Germinal center (tissue), 1 donor: ENCODE measurements at regions not wholly inside any gene's neighbourhood (a gene's known extent, or its start where the extent isn't known, plus 50 kb on each side); places are given as distances from the start of the nearest gene placed in this dataset.
"Not testable (repeated sequence)": the region's sequence is repeated elsewhere in the genome, so short reads cannot be mapped to it uniquely, and the experiment has no call there.

Source experiments
- DNase-seq: peaks from one replicate; pipeline ENCODE4 v3.0.0; 2012; ENCODE audit warnings: mixed read lengths, low spot score

DNA sequence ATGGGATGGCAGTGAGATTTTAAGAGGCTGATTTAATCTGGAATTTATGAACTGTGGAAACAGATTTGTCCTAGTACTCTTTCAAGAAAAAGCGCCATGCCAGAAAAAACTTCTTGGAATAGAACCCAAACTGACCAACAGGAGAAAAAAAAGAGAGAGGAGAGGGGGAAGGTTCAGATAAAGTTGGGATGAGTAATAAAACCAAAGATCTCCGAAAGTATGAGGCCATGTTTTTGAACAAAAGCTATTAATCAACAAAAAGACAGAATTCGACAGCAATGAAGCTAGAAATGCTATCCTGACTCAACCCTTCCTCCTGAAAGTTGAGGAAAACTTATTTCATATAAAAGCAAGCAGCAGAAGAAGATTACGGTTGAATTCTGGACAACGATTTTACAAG lies 135.5 kb downstream of the CEMIP2 start:
- no peak for DNase-seq

DNA sequence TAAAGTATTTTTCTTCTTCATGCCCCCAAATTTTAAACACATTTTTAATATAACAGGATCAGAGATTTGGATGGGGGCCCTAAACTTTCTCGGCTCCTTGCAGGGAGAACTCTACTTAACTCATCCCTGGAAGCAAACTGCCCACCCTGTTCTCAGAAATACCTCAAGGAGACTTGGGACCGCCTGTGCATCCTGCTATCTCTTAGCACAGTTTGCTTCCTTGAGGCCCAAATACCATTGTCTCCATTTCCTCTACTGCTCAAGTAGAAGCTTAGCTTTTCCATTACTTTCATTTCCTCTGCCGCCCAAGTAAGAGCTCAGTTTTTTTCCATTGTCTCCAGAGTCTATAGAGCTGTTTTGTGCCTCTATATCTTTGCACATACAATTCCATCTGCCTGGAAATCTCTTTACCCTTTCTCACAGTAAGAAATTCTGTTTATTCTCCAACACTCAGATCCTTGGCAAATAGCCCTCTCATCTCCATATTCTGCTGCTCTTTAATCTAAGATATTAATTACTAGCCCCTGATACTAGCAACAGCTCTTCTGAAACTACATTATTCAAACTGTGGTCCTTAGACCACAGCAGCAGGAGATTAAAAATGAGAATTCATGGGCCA lies 137.8 kb downstream of the CEMIP2 start:
- no peak for DNase-seq

DNA sequence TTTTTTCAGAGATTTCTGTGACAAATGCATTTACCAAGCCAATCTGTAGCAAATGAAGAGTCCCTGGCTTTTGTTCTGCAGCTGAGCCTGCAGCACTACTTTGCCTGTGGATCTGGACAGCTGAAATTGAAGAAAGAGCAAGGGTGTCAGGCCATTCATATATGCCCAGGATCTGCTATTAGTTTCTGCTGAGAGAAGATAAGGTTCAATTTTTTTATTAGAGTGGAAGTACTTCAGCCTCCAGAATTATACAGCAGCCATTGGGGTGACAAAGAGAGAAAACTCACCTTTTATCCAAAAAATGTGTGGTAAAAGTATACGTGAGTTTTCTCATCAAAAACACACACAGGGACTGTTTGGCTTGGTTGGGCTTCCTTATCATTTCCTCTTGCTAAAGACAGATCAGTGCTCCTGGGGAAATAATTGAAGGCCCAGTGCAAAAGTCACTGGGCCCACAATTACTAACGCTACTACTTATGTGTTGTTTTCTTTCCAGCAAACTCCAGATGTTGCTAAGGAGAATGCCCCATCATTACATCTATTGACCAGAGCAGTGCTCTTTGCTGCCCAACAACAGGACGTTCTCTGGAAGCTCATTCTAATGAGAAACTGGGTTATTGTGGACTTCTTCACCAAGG lies 138.6 kb downstream of the CEMIP2 start:
- DNase-seq = no peak

DNA sequence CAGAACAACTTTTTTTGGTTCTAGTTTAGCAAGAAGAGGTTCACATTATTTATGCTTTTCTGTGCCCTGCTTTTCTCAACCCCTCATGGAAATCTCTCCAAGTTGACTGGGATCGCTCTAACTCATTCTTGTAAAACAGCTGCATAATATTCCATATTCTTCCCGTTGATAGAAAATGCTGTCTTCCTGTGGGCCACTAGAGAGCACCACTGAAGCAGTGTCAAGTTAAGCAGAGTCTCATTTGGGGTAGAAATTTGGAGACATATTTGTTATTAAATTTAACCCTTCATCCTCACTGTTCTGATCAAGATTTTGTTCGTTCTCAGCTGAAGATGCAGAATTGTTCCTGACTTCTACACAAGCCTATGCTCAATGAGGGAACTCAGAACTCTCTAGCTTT lies 140.1 kb downstream of the CEMIP2 start:
- DNase-seq = no peak

DNA sequence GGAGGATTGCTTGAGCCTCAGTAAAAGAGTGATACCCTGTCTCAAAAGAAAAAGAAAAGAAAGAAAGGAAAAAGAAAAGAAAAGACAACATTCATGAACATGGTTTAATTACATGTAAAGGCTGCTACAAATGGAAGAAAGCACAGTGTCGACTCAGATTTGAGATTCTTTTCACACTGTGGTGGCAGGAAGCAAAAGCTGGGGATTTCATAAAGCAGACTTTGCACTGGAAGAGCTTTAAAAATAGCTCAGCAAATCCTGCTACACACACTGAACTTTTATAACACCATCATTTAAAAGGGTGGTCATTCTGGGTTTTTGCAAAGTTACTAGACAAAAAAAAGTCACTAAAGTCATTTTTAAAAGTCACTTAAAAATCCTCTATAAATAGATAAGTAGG lies 140.8 kb downstream of the CEMIP2 start:
- DNase-seq = no peak

DNA sequence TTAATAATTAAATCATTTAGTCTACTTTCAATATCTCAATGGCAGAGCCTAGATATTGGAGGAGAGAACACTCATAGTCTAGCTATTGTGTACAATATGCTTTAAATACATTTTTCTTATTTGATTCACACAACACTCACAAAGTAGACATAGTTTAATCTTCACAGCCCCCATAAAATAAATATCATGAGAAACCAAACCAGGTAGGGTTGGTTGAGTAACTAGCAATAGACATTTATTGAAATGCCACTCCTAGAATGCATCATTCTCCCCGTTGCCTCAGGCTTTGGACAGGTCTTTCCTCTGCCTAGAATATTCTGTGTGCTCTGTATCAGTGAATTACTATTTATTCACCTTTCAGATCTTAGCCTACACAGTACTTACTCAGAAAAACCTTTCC lies 141.9 kb downstream of the CEMIP2 start:
- no peak for DNase-seq

DNA sequence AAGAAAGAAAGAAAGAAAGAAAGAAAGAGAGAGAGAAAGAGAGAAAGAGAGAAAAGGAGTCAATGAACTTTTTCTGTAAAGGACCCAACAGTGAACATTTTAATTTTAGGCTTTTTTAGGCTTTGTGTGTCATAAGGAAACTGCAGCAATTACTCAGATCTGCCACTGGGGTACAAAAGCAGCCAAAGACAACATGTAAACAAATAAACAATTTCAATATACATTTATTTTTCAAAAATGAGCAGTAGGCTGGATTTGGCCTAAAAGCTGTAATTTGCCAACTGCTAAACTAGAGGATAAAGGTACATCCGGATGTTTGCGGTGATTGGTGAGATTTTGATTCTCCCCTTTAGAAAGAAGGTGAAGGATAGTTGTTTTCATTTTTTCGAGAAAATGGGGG lies 143.6 kb downstream of the CEMIP2 start:
- no peak for DNase-seq

DNA sequence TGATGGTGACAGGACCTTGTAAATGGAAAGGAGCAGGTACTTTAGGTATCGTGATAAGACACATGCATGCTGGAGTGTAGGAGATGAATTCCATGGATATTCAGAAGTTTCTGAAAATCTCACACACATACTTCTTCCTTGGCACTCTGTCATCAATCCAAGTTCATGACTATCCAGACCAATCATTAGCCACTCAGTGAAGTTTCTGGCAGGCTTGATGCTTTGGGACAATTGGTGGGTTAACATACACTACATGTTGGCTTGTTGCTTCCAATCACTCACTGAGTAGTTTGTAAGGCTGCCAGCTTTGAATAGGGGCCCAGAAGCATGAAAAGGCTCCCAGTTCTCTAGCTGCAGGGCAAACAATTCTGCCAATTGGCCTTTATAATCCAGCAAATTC lies 147.6 kb downstream of the CEMIP2 start:
- DNase-seq = no peak

- no peak for DNase-seq
Observed at GRCh38 chr9:71620331-71620730, 148.0 kb downstream of the CEMIP2 start.

DNA sequence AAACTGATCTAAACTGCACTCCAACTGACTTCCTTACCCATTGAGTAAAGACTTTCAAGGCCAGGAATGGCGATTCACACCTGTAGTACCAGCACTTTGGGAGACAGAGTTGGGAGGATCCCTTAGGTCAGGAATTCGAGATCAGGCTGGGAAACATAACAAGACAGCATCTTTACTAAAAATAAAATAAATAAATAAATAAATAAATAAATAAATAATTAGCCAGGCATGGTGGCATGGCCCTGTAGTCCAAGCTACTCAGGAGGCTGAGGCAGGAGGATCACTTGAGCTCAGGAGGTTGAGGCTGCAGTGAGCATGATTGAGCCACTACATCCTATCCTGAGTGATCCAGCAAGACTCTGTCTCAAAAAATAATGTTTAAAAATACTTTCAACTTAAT lies 148.4 kb downstream of the CEMIP2 start:
- no peak for DNase-seq

- DNase-seq = no peak
Observed at GRCh38 chr9:71614409-71615010, 153.8 kb downstream of the CEMIP2 start.

DNA sequence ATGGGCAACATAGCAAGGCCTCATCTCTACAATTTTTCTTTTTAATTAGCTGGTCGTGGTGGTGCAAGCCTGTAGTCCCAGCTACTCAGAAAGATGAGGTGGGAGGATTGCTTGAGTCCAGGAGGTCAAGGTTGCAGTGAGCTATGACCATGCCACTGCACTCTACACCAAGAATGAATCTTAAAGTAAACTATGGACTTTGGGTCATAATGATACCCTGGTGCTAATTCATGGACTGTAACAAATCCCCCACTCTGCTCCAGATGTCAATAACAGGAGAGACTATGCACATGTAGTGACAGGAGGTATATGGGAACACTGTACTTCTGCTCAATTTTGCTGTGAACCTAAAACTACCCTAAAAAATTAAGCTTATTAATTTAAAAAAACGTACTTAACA lies 155.4 kb downstream of the CEMIP2 start:
- no peak for DNase-seq

DNA sequence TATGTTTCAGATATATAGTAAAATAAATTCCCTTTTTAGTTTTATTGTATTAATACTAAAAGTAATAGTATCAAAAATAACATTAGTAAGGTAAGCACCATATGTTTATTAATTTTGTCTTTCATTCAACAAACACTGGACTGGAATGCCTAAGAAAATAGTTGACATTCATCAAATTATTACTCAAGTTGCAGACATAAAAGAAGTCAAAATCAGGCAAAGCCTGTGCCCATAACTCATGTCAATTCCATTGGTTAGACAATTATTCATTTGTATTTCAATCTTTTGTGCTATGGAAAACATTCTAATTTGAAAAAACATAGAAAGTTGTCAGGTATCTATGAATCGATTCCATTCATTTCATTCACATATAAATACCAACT lies 158.9 kb downstream of the CEMIP2 start:
- DNase-seq = no peak

DNA sequence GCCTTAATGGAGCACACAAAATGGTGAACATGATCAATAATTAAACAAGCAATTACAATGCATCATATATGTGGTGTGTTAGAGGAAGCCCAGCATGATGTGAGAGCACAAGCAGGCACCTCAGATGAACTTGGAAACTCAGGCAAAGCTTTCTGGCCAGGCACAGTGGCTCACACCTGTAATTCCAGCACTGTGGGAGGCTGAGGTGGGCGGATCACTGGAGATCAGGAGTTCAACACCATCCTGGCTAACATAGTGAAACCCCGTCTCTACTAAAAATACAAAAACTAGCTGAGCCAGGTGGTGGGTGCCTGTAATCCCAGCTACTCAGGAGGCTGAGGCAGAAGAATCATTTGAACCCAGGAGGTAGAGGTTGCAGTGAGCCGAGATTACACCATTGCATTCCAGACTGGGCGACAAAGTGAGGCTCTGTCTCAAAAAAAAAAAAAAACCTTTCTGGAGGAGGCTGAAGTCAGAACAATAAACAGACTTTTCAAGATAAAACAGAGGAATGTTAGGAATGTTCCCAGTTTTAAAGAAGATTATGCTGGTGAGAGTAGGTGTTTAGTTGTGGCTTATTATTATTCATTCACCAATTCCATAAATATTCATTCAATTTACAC lies 159.4 kb downstream of the CEMIP2 start:
- no peak for DNase-seq

DNA sequence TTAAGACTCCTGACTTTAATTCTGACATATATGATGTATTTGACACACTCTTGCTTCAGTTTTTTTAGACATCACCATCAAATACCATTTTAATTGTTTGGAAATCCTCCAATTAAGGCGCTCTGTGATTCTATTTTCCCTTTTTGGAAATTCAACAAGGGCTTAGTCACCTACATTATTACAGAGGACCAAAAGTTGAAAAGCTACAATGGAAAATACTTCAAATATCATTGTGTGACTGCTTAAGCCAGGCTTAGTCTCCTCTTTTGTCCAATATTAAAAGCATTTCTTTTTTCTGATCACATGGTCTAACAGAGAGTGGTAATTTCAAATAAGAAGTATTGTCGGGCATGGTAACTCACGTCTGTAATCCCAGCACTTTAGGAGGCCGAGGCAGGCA lies 160.3 kb downstream of the CEMIP2 start:
- no peak for DNase-seq

GRCh38 chr9:71607461-71607881 lies 160.8 kb downstream of the CEMIP2 start:
- DNase-seq = no peak

- DNase-seq = peak; percentile 50
Observed at GRCh38 chr9:71604197-71605063, 163.9 kb downstream of the CEMIP2 start.

GRCh38 chr9:71602652-71603051 lies 165.7 kb downstream of the CEMIP2 start:
- no peak for DNase-seq

DNA sequence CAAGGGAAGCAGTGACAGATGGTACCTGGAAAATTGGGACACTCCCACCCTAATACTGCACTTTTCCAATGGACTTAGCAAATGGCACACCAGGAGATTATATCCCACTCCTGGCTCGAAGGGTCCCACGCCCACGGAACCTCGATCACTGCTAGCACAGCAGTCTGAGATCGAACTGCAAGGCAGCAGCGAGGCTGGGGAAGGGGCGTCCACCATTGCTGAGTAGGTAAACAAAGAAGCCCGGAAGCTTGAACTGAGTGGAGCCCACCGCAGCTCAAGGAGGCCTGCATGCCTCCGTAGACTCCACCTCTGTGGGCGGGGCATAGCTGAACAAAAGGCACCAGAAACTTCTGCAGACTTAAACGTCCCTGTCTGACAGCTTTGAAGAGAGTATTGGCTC lies 172.6 kb downstream of the CEMIP2 start:
- not testable (repeated sequence) for DNase-seq

- no peak for DNase-seq
Observed at GRCh38 chr9:71594541-71594940, 173.8 kb downstream of the CEMIP2 start.

DNA sequence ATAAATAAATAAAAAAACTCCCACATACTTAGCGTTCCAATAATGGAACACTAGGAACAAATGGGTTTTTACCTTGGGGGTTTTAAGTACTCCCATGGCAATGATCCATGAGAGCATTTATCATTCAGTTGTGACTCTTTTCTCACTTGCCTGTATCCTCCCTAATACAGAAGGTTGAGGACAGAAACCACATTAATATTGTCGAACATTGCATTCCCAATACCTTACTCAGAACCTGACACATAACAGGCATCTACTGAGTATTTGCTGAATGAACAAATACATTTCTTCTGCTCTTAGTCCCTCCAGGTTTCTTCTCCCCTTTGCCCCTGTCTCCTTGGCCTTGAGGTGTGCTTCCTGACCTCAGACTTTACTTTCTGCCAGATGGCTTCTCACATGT lies 175.9 kb downstream of the CEMIP2 start:
- no peak for DNase-seq

DNA sequence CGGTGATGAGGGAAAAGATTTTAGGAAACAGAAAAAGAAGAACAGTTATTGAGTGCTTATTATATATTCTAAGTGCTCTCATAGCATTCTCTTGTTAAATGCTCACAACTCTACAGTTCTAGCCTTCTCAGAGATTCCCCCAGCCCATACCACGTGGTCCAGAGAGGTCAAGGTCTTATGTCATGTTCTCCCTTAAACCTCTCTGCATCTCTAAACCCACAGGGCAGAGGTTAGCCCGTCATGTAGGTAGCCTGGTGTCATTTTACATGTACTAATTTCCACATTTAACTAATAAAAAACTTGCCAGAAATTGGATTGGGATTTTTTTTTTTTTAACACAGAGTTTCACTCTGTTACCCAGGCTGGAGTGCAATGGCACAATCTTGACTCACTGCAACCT lies 178.0 kb downstream of the CEMIP2 start:
- DNase-seq = no peak
